LHCN-M2 (cell line): ENCODE measurements at regions not wholly inside any gene's neighbourhood (a gene's known extent, or its start where the extent isn't known, plus 50 kb on each side); places are given as distances from the start of the nearest gene placed in this dataset.

Experiments
- DNase-seq: peaks from one replicate; pipeline ENCODE4 v3.0.0-alpha.2; 2012; ENCODE audit warnings: low read depth

DNA sequence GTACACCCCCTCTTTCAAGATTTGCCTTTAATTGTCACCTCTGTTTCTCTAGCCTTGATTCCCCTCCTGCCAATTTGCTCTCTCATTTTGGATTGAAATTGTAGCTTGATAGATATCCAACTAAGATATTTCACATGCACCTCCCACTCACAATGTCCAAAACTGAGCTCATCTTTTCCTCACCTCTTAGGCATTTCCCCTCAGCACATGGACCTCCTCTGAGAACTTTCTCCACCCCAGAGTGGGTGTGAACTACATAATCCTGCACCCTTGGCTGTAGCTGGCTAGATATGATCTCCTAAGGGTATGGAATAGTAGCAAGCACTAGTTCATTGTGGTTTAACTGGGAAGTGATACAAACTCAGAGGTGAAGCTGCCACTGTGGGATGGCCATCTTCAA, 91.5 kb upstream of the SESN3 start:
- DNase-seq = no peak

DNA sequence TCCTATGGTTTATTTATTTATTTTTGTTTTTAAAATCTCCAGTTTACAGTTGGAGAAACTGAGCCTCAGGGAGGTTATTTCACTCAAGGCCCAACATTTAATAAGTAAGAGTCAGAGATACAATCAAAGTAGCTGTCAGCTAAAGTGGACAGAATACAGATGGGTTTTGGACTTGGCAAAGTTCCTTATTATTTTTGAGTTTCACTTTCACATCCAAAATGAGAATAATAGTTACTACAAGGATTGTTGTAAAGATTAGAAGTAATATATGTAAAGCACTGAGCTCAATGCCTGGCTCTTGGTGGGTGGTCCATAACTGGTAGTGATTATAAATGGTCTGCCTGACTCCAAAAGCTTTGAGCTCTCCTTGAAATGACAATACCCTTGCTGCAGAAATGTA, 87.5 kb upstream of the SESN3 start:
- no peak for DNase-seq

DNA sequence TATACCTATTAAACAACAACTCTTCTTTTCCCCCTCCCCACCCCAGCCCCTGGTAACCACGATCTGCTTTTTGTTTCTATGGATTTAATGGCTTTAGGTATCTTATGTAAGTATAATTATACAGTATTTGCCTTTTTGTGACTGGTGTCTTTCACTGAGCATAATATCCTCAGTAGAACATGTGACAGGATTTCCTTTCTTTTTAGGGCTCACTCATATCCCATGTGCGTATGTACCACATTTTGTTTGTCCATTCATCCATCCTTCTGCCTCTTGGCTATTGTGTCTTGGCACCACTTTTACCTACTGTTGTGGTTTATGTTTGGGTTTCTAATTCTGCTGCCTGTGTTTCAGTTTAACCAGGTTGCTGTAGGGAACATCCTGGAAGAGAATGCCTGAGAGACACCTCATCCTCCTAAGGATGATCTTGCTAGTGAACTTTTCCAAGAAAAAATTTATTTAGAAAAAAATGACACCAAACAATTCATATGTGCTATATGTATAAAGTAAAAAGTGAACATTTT, 77.6 kb upstream of the SESN3 start:
- DNase-seq = no peak

DNA sequence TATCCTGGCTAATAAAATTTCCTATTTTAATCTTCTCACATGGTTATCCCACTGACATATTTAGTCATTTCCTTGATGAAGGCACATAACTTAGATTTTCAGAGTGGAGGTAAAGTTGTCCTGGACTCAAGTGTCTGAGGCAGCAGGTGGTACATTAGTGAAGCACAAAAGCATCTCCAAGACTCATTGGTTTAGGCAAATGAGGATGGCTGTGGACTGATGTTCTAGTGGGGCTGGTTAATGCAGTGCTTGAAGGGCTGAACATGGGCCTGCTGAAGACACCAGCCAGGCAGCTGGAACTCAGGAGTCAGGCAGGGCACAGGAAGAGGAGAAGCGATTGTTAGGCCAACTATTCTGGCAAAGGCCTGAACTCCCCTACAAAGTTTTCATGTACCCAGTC, 76.3 kb upstream of the SESN3 start:
- no peak for DNase-seq

DNA sequence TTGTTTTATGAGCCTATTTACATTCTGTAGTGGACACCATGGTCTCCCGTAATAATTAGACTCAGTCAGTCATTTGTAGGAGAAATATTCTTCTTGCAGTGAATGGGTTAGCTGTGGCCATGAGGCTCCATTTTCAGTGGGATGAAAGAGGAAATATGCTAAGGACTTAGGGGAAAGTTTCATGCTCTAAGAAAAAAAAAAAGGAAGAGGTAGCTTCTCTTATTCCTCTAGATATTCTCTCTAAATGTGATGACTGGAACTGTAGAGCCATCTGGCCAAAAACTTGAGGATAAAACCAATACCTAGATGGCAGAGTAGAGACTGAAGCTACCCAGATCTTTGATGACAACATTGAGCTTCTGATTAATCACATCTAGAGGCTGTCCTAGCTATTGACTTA, 75.8 kb upstream of the SESN3 start:
- no peak for DNase-seq

DNA sequence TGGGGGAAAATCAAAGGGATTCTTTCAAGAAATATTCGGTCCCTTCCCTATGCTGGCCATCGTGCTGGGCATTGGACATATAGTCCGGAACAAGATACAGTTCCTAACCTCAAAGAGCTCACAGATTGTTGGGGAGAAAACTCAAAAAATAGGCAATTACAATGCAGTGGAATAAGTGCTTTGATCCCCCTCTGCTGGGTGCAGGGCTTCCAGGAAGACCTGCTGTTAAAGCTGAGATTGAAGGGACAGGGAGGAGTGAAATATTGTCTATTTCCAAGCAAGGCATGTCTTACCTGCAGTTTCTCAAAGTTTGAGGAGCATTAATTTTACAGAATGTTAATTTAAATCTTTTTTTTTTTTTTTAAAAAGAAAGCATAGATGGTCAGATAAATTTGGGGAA, 75.1 kb upstream of the SESN3 start:
- DNase-seq = no peak

DNA sequence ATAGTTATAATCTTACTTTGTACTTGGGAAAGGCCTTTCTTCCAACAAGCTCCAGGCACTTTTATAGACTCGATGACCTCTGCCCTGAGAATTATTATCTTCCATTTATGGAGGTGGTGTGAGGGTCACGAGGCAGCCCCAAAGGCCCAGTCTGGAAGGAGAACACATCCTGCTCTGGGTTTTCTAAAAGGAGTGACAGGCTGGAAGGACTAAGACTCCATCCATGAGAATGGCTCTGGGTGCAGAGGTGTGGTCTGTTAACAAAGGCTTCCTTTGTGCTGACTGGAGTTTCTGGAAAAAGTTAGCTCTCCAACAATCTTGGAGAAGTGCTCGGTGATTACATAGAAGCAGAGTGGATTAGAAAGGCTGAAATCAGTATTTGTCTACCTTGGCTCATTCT, 74.7 kb upstream of the SESN3 start:
- no peak for DNase-seq

DNA sequence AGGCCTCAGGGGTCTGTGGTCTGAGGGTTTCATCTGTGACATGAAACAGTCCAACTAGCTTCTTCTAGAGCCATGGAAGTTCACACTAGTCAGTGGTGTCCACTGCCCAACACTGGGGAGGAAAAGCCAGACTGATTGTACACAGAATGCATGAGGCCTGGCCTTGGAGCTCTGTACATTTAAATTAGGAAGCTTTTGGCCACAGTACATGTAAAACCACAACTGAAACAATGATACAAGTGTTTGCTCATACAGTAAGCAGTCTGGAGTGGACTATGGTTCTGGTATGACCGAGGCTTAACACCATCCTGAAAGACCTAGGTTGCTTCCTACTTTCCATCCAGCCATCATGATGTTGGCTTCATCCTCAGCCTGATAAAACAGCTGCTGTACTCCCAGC, 73.8 kb upstream of the SESN3 start:
- no peak for DNase-seq

DNA sequence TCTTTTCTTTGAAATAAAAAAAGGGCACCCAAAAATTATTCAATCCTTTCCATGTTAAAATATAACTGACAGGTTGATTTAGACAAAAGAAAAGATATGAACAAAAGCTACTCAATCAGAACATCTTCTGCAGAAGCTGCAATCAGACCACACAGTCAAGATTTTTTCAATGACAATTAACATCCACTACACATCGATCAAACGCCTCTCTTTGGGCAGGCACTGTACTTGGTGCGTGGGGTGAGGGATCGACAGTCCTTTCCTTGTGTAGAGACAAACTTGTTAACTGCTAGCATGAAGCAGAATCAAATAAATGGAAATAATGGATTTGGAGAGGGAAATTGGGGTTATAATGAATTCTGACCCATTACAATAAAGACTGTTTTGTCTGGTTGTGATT, 71.2 kb upstream of the SESN3 start:
- no peak for DNase-seq

DNA sequence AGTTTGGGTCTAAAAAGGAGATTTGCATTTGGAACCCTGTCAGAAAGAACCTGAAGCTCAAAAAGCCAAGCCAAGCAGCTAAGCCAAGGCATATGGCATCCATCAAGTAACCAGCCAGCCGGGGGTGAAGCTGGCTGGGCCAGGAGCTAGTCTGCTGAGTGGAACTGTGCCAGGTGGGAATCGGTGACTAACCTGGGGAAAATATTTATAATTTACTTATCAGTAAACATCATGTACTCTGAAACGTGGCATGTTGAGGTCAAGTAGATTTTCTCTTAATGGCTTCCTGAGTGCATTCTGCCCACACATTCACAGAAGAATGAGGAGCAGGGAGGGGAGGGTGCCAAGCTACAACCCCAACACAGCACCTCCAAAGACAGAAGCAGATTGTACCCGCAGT, 70.5 kb upstream of the SESN3 start:
- DNase-seq = no peak

DNA sequence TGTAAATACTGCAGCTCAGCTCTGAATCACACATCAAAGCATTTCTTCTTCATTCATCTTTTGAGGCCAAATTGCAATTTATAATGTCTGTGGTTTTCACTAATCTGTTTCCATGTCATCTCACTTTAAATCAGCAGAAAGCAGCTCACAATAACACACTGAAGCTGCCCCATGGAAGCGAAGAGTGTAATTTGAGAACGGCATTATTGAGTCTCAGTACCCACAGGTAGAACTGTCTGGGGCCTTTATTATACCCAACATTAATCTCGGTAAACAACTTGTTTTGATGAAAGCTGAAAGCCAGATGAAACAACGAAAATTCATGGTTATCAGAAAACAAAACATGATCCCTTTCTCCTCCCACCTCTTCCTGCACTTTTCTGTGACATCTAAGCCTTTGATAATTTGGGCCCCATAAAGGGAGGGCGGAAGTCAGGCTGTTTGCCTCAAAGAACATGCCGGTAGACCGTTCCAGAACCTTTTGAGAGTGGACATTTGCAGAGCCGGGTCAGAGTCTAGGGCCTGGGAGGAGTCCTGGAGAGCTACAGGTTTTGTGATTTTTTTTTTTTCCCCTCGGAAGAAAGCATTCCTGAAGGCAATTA, 68.2 kb upstream of the SESN3 start:
- DNase-seq = no peak

DNA sequence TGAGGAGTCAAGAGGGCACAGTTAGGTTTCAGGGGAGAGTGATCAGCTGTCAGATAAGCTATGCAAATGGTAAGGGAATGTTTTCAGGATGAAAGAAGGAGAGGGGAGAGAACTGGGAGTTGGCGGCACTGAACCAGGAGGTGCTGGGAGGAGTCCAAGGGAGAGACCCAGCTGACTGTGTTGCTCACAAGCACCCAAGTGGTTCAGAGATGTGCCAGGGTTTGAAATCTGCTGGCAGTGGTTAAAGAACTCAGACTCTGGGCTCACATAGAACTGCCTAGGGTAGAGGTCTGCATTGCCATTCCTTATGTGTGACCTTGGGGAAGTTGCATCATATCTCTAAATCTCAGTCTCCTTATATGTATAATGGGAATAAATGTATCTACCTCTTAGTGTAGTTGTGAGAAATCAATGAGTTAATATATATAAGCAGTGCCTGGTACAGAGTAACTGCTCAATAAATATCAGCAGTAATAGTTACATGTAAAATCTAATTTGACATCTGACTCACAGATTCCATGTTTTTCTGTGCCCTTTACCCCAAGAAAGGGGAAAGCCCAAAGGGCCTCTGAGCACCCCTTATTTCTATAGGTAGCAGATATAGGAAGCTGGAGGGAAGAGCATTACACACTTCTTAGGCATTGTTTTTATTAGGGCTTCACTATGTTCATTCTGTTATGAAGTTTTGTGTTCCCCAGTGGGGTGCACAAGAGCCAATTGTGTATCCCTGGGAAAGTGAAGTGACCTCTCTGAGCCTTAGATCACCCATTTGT, 66.9 kb upstream of the SESN3 start:
- no peak for DNase-seq

DNA sequence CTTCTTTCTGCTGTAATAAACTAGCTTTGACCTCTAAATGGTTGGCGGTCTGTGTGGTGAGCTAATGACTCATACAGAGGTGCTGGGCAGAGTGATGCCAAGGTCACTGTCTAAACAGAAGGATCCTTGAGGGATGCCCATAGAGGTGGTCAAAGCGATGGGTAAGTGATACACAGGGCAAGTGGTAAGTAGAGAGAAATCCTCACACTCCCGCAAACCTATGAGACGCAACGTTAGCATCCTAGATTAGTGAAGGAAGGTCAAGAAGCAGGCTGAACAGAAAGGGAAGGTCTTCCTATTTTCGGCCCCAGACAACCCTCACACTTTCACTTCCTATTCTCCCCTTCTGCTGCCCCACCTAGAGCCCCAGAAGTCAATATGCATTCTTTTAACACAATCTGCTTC, 65.6 kb upstream of the SESN3 start:
- DNase-seq = no peak

DNA sequence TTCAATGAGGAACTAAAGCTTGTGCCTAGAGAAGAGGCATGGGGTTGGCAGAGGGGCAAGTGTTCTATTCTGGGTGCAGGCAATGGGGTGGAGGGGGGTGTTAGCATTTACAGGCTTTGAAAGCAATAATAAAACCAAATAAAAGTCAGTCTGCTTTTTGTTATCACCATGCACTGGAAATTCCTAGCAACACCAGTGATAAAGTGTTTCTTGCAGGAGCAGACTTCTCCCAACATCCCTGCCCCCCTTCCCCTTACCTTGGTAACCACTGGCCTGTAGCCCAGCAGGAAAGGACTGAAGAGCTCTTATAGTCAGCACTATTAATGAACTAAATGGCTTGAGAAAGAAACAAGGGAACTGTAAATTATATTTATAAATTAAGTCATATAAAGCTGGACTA, 65.2 kb upstream of the SESN3 start:
- DNase-seq = no peak

DNA sequence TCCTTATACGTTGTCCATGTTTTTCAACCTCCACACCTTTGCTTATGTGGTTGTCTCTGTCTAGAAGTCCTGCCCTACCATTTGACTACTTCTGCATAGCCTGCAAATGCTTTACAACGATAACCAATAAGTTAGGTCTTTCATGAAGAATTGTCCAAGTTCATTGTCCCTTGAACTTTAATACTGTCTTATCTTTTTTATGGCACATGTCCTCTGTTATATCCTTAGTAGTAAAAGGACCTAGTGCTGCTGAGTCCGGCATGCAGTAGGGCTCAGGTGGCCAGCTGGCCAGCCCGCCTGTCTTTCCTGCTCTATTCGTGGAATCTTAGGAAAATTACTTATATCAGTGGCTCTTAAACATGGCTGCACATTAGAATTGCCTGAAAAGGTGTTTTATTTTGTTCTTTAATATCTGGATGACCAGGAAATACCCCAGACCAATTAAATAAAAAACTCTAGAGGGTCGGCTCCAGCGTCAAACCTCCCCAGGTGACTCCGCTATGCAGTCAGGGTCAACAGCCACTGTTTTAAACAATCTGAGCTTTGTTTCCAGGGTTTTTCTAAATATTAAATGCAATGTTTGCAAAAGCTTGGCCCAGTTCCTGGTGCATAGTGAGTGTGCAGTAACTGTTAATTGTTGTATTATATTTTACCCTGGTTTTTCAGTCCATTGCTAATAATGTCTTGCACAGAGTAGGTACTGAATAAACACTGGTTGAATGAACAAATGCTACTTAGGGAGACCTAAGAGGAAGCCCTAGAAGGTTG, 64.6 kb upstream of the SESN3 start:
- no peak for DNase-seq

DNA sequence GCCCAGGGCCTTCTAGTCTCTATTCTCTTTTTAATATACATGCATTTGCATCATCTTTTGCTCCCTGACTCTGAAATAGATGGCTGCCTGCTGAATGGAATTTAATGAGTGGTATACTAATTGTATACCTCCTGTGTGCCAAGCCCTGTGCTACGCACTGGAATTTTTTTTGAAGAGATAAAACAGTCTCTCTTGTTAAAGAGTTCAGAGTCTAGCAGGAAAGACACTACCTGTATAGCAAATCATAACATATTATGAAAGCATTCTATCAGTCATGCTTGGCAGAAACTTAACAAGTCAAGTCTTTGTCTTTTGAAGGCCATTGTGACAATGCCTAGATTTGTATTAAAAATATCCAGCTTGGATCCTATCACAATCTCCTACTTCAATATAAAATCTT, 63.7 kb upstream of the SESN3 start:
- DNase-seq = no peak

DNA sequence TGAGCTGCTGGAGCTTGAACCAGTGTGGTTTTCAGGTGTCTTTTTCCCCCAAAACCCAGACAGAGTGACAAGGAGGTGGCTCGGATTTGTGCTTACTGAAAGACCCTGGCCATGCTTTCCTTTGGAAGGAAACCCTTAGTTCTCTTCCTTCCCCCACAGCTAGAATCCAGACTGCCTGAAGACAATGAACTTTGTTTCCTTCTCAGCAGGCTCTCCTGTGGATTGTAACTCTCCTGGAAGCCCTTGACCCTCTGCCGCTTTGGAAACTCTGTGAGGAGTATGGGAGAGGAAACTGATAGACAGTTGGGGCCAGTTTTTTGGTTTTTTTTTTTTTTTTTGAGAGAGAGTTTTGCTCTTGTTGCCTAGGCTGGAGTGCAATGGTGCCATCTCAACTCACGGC, 62.1 kb upstream of the SESN3 start:
- DNase-seq = no peak

DNA sequence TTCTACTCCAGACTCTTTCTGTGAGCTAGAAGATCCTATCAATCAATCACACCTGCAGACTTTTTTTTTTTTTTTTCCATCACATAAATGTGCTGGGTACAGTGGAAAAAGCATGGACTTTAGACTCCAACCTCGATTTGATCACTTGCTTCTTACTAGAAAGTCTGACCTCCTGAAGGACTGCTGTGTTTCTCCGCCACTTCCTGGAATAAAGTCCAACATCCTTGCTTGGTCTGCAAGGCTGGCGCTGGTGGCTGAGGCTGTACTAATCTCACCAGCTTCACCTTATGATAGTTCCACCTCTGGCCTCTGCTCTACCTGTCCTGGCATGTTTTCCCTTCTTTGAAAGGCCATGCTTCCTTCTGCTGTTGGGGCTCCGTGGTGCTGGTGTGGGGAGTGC, 60.9 kb upstream of the SESN3 start:
- DNase-seq = no peak

DNA sequence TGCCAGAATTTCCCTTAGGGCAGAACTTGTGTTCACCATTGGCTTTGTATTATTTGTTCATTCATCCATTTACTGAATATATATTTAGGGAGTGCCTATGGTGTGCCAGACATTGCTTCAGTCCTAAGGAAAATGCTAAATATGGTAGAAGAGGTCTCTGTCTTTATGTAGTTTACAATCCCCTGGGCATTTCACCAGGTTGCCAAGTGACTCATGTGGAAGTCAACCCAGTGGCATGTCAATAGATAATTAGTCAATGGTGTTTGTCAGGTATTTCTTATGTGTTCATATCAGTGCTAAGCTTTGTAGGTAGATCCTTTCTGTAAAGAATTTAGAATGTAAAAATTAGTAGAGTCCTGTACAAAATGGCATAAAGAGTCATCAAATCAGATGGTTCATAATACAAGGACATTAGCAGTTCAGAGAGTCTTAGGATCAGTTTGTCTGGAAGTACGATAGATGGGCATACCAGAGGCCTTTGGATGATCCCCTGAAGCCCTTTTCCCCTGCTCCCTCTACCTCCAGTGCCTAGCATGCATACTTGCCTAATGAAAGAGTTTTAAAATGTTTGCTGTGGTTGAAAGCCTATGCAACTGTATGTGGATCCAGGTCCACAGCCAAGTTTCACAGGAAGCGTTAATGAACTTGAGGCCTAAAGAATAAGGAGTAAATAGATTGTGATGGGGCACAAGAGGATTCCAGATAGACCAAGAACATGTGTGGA, 58.5 kb upstream of the SESN3 start:
- no peak for DNase-seq

DNA sequence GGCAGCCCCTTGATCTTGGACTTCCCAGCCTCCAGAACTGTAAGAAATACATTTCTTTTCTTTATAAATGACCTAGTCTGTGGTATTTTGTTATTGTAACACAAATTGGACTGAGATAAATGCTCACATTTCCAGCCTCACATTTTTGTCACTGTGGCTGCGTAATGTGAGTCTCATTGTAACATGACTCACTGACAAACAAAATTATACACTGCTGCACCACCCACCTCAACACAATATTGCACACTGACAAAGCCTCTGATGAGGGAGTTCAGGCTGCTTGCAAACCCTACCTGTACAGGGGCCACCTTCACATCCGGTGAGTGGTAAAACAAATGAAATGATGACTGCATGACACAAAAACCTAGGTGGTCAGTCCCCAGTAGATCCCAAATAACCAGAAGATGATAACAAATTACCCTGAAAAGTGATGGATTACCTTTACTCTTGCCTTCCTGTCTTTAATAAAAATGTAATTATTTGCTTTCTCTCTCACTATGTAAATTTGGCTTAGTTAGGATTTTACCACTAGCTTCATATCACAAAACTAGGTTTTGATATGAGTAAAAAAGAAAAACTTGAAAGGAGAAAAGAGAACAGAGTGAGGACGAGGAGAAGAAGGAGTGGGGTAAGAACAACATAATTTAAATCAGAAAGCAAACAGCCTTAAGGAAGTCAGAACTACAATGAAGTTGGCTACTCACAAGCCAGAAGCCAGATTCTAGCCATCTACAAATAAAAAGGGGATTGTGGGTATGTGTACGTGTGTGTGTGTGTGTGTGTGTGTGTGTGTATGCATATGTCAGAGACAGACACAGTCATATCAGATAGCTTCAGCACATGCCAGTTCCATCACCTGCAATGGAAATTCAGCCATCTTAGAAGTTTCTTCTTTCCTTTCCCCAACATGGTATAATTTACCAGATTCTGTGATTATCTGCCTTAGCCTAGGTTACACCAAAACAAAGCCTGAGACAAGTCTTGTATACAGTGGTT, 53.4 kb upstream of the SESN3 start:
- no peak for DNase-seq

DNA sequence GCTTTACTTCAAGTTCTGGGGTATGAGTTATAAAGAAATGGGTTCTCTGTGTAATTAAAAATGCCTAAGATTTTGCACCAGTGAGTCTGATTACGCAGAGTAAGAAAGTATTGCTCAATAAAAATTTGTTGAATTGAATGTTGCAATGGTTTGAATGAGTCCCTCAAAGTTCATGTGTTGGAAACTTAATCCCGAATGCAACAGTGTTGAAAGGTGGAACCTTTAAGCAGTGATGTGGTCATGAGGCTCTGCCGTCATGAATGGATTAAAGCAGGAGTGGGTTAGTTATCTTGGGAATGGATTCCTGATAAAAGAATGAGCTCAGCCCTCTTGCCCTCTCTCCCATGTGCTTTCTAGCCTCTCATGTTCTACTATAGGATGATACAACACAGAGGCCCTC, 52.6 kb upstream of the SESN3 start:
- no peak for DNase-seq
